Nucleus accumbens (tissue), 56 donors: ENCODE measurements at regions not wholly inside any gene's neighbourhood (a gene's known extent, or its start where the extent isn't known, plus 50 kb on each side); places are given as distances from the start of the nearest gene placed in this dataset.
"Not testable (repeated sequence)": the region's sequence is repeated elsewhere in the genome, so short reads cannot be mapped to it uniquely, and the experiment has no call there.

Experiments
- DNase-seq, 56 donors: peaks; one replicate each; lab custom pipeline; 2025; lab: John Stamatoyannopoulos, UW

DNA sequence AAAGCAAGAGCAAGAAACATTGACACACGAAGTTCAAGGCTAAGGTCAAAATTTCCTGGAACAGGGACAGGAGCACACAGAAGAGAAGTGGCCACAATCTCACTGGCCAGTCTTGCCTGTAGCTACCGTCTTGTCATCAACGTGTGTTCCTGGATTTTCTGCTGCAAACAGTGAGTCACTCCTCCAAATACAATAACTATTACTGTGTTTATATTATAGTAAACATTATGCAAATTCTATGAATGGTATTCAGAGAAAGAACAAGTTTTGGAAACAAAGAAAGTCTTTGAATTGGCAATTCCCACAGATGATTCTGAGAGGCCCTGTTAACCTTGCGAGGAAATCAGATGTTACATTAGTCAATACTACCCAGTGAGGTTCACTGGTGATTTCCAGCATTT lies 220.5 kb downstream of the FAM43A start:
- peak in 1 of 56 donors; percentile 48 for DNase-seq

- no peak for DNase-seq
Observed at GRCh38 chr3:194906970-194907629, 221.4 kb downstream of the FAM43A start.

DNA sequence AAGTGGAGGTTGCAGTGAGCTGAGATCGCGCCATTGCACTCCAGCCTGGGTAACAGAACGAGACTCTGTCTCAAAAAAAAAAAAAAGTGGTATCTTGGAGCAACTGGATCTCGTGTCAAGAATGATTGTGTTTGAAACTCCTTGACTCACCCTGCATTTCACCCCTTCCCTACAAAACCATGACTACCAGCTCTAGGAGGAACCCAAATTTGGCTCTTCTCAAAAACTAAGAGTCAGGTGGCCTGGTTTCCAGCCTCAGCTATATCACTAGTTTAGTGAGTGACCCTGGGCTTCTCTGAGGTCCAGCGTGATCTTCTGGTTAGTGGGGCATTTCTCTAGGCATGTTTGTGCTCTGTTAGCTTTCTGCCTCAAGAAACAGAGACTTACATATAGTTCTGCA lies 222.1 kb downstream of the FAM43A start:
- DNase-seq, result no peak

- DNase-seq, result no peak
Observed at GRCh38 chr3:194908496-194908895, 222.8 kb downstream of the FAM43A start.

GRCh38 chr3:194908972-194909371 lies 223.3 kb downstream of the FAM43A start:
- DNase-seq, result no peak

GRCh38 chr3:194910414-194910984 lies 224.8 kb downstream of the FAM43A start:
- DNase-seq, result no peak

GRCh38 chr3:194913316-194913715 lies 227.6 kb downstream of the FAM43A start:
- no peak for DNase-seq

DNA sequence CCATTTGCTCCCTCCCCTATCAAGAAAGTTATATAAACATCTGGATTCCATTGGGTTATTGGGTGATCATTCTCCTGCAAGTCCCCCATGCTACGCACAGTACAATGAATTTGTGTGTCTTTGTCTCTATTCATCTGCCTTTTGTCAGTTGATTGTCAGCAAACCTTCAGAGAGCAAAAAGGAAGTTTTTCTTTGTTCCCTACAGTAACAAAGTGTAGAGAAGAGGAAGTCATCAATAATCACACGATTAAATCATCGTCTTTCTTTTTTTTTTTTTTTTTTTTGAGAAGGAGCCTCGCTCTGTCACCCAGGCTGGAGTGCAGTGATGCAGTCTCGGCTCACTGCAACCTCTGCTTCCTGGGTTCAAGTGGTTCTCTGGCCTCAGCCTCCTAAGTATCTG lies 239.2 kb downstream of the FAM43A start:
- not testable (repeated sequence) for DNase-seq

GRCh38 chr3:194925614-194926013 lies 239.9 kb downstream of the FAM43A start:
- no peak for DNase-seq

DNA sequence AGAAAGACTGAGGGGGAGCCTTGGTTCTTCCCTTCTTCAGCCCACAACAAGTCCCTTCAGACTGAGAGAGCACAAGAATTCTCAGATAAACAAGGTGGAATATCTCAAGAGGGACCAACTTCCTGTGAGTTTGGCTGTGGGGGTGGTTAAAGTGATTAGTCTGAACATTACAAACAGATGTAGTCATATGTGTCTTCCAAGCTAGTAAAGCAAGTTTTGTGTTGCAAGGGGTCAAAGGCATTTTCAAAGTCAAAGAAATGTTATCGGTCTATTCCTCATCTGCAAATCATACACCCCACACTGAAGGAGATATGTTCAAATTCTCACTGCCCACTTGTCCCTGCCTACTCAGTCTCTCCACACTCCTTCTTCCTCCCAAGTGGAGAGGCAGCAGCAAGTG lies 242.5 kb downstream of the FAM43A start:
- DNase-seq, result no peak

DNA sequence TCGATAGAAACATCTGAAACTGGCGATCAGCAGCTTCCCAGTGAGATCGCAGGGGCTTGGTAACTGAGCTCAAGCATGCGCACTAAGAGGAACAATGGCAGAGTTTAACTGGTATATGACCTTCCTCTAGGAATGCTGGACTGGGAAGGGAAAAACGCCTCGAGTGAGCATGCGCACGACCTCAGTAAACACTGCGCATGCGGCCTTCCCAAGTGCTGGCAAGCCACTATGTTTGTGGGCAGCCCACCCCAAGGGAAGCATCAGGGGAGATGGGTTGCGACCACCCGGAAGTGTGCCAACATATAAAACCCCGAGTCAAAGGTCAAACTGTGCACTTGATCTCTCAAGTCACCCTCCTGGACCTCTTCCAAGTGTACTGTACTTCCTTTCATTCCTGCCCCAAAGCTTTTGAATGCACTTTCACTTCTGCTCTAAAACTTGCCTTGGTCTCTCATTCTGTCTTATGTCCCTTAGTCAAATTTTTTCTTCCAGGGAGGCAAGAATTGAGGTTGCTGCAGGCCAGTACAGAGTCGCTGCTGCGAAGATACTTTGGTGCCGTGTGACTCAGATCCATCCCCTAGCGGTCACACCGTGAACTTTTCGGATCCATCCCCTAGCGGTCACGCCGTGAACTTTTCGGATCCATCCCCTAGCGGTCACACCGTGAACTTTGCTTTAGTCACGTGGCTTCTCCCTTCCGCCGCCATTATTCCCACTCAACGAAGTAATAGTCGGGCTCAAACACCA lies 243.3 kb downstream of the FAM43A start:
- no peak for DNase-seq

- DNase-seq, result no peak
Observed at GRCh38 chr3:194929578-194929960, 243.9 kb downstream of the FAM43A start.

DNA sequence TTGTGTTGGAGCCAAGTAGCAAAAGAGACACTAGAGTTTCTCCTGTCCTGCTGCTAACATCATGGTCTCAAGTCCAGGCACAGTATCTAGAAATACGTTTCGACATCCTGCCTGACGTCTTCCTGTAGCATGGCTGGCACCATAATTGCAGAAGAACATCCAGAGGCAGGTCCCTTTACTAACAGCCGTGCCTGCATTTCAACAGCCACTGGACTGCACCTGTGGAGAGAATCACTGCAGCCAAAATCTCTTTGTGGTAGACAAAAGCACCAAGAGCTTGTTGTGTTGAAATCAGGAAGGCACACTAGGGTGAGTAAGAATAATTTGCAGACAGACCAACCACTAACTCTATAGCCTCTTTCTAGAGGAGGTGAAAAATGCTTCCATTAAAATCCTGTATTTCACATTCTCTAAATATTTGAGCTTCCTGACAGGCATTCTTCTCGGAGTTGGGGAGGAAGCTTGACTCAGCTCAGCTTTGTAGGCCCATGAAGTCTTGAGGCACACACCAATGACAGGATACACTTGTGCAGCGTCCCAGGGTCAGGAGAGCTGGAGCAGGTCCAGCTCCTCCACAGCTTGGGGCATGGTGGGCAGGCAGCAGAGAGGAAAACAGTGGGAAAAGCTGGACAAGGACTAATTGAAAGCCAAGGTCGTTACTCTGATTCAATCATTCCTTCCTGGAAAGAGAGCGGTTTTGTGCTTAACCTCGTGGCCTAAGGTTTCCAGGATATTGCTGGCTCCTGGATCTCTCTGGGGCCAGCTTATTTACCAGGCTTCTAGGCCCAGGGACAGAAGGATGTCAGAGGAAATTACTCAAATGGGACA lies 244.9 kb downstream of the FAM43A start:
- DNase-seq, result peak in 4 of 56 donors; percentile 12 to 29 (median 16)

DNA sequence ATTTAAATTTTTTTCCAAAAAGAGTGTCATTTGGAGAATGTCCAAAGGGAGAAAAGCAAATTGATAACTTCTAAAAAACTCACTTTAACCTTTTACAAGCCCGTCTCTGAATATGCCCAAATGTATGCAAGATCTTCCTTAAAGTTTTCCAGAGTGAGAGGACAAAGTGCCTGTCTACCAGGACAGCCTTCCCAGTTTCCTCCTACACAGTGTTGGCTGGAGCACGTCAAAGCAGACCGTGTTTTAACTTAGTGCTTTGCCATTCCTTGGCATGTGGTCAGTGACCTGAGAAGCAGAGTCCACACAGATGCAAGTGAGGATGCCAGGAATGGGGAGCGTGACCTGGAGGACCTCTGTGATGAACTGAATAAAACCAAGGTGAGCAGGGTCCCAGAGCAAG lies 245.7 kb downstream of the FAM43A start:
- DNase-seq, result no peak

DNA sequence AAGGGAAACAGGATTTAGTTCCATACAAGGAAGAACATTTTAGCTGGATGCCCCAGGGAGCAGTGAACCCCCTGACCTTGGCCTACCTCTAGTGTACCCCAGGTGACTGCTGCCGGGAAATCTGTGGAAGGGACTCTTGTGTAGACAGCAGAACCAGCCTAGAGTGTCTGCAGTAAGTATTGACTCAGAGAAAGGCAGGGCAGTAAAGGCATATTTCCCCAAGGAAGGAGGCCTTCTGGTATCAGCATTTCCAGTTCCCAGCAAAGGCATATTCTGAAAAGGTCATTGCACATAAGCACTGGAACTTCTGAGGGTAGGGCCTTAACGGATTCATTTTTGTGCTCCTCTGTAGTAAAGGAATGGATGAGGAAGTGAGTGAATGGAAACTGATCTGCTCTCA lies 246.2 kb downstream of the FAM43A start:
- no peak for DNase-seq

GRCh38 chr3:194933465-194933864 lies 247.8 kb downstream of the FAM43A start:
- DNase-seq, result no peak

DNA sequence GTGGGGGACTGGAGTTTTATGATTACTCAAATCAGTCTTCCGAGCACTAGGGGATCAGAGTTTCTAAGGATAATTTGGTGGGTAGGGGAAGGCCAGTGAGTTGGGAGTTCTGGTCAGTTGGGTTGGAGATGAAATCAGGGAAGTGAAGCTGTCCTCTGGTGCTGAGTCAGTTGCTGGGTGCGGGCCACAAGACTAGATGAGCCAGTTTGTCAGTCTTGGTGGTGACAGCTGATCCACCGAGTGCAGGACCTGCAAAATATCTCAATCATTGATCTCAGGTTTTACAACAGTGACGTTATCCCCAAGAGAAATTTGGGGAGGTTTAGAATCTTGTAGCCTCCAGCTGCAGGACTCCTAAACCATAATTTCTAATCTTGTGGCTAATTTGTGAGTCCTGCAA lies 249.4 kb downstream of the FAM43A start:
- peak in 2 of 56 donors; percentile 21 to 26 for DNase-seq

DNA sequence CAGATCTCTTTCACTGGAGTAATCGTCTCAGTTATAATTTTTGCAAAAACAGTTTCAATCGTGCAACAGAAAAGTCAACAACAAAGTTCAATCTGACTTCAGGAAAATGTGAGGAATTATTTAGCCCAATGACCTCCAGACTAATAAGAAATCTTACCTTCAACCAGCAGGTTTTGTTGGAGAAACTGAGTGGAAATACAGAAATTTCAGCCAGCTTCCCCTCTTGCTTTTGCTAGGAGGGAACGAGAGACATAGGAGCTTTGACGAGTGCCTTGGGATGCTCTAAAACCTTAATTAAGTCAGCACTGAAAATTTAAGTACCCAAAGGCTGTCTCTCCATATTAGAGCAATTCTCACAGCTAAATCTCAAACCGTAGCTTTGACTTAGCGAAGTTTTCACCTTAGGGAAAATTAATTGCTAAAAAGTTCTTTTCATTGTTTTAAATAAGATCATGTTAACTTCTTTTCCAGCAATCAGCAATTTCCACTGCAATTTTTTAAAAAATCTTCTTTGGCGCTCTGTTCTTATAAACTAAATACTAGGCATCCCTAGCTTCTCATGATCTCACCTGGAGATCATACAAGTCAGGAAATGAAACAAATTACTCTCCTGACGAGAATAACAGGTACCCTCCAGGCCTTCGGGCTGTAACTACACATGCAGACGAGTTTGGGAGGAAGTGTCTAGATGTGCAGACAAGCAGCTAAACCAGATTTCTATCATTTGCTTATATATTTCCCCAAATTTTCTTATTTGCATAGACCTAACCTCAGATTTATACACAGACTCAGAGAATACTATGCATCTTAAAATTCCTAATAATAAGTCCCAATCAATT lies 250.2 kb downstream of the FAM43A start:
- no peak for DNase-seq

DNA sequence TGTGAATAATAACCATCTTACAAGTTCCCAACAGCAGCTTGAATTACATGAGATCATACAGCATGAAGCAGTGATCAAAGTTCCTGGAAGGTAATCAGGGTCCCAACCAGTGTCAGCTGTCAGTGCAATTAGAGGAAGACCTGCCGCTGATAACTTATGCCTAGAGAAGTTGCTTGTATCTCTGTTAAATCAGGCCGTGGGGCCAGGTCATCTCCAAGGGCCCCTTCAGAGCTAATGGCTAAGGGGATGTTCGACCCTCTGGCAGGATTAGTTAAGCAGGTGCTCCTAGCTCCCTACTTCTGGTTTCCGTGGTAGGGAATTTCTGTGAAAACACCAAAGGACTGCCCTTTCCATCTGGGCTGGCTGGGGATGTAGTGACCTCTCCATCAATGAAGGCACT lies 251.0 kb downstream of the FAM43A start:
- no peak for DNase-seq

- no peak for DNase-seq
Observed at GRCh38 chr3:194937144-194937543, 251.5 kb downstream of the FAM43A start.
